ENCODE measurements at regions not wholly inside any gene's neighbourhood (a gene's known extent, or its start where the extent isn't known, plus 50 kb on each side); places are given as distances from the start of the nearest gene placed in this dataset.

DNA sequence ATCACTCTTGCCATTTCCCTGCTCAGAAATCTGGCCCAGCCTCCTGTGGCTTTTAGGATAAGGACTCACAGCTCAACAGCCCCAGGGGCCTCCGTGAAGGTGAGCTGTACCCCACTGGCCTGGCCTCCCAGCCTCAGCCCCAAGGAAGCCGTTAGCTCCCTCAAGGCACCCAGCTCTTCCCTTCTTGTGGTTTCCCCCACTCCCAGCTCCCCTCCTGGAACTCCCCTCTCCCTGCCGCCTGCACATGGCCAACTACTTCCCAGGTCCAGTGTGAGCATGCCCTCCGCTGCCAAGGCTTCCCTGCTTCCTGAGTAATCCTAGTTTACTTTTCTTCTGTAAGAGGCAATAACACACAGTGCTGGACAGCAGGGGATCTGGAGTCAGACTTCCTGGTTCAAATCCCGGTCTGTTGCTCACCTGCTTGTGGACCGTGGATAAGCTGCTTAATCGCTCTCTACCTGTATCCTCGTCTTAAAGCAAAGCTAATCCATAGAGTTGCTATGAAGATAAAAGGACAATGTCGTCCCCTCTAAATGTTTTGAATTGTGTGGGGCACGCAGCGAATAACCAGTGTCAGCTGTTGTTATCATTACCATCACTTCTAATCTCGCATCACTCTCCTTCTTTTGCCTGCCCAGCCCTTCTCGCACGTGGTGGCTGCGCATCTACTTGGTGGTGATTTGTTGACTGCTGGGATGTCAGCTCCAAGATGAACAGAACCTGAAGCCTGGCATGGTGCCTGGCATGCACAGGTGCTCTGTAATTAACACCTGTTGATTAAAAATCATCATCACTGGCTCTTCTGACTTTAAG lies 86.6 kb downstream of the C5orf15 start (continued):
- no peak for TF ChIP-seq RNF2 (IDR thresholded peaks at IDR 0.05; ENCODE audit: borderline replicate concordance, low read depth, low read length, missing control alignments, poor library complexity, severe bottlenecking)
- no peak for TF ChIP-seq JUND (IDR thresholded peaks at IDR 0.05; ENCODE audit: low read length)
- TF ChIP-seq TAF7 (optimal IDR thresholded peaks at IDR 0.05; ENCODE audit: borderline replicate concordance, low read depth, low read length) = no peak
- TF ChIP-seq, protein P1, sequence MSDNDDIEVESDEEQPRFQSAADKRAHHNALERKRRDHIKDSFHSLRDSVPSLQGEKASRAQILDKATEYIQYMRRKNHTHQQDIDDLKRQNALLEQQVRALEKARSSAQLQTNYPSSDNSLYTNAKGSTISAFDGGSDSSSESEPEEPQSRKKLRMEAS (IDR thresholded peaks at IDR 0.05) = no peak
- TF ChIP-seq HDAC6 (IDR thresholded peaks at IDR 0.05; ENCODE audit: low read depth, low read length) = no peak
- TF ChIP-seq MAFK (IDR thresholded peaks at IDR 0.05; ENCODE audit: low read depth, low read length) = no peak
- no peak for TF ChIP-seq EGR1 (IDR thresholded peaks at IDR 0.05; ENCODE audit: borderline replicate concordance, low read depth, low read length)
- TF ChIP-seq FOSL1 (IDR thresholded peaks at IDR 0.05; ENCODE audit: insufficient read depth, low read depth, low read length) = no peak
